Heart left ventricle (tissue), 13 donors: ENCODE measurements at regions not wholly inside any gene's neighbourhood (a gene's known extent, or its start where the extent isn't known, plus 50 kb on each side); places are given as distances from the start of the nearest gene placed in this dataset.
"Not testable (repeated sequence)": the region's sequence is repeated elsewhere in the genome, so short reads cannot be mapped to it uniquely, and the experiment has no call there.

Experiments used
- POLR2A ChIP-seq, 2 donors: fragments of 450-650 bp; IDR thresholded peaks; one replicate each; pipeline ENCODE4 v1.6.1; 2017; ENCODE audit warnings: antibody characterized with exemption in 2 of 2, mild to moderate bottlenecking in 2 of 2, moderate library complexity in 2 of 2
- TF ChIP-seq, protein P1 (sequence below), 12 donors: fragments of 200-600 bp; sonication (generic) in 4 of 12; IDR thresholded peaks; one replicate each; pipeline versions ENCODE4 v1.5.0 to v1.8.0; 2018 to 2022; ENCODE audit warnings: antibody characterized with exemption in 12 of 12, mild to moderate bottlenecking in 5 of 12
- donor health status: ischemic (EF 13 %, LVEDD 7.1; RV severe dilation, severe dysfunction).
- donor health status: DM: no; HTN: yes; CAD: no.
- donor health status: DM: no; HTN: no; CAD: no.
- donor health status: ischemic (EF 25% LVEDD 6.9; RV normal size, moderate dysfunction).
- donor health status: ischemic (EF 25% LVEDD 5.7; RV mildly dilated, moderate dysfunction).
- donor health status: ischemic (EF 35%, LVEDD 5.7; RV mildly dilated, moderate dysfunction).
- donor health status: nonischemic (EF 11% LVEDD 7.7; RV severe dilation, severe dysfunction).
- donor health status: DM: yes; HTN: yes; CAD: no.
- donor health status: PGD.
- donor health status: ischemic (EF 29% LVEDD 5.4; RV normal size, mild dysfunction).
- donor health status: nonischemic (EF 23%, LVEDD 6.1; RV moderate dilation, normal function).

GRCh38 chr3:597746-598145, 401.2 kb downstream of the CHL1 start:
- TF ChIP-seq, protein P1, sequence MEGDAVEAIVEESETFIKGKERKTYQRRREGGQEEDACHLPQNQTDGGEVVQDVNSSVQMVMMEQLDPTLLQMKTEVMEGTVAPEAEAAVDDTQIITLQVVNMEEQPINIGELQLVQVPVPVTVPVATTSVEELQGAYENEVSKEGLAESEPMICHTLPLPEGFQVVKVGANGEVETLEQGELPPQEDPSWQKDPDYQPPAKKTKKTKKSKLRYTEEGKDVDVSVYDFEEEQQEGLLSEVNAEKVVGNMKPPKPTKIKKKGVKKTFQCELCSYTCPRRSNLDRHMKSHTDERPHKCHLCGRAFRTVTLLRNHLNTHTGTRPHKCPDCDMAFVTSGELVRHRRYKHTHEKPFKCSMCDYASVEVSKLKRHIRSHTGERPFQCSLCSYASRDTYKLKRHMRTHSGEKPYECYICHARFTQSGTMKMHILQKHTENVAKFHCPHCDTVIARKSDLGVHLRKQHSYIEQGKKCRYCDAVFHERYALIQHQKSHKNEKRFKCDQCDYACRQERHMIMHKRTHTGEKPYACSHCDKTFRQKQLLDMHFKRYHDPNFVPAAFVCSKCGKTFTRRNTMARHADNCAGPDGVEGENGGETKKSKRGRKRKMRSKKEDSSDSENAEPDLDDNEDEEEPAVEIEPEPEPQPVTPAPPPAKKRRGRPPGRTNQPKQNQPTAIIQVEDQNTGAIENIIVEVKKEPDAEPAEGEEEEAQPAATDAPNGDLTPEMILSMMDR (IDR thresholded peaks at IDR 0.05), result not testable (repeated sequence)
- not testable (repeated sequence) for TF ChIP-seq POLR2A (IDR thresholded peaks at IDR 0.05)
